HL-60/S4 (cell line): ENCODE measurements at regions not wholly inside any gene's neighbourhood (a gene's known extent, or its start where the extent isn't known, plus 50 kb on each side); places are given as distances from the start of the nearest gene placed in this dataset.

Source experiments
- in situ Hi-C: fragments of 300-500 bp; cut with MboI; formaldehyde crosslinking; loops from 2 replicates; pipeline ENCODE4 v1.14.3; 2022; ENCODE audit warnings: low sequenced_read_pairs

- in situ Hi-C loops: no loop called here
Measured at GRCh38 chr12:93010461-93010860, 81.4 kb upstream of the EEA1 start.

- in situ Hi-C loops: no loop called here
Measured at GRCh38 chr12:93011100-93011499, 82.0 kb upstream of the EEA1 start.

- in situ Hi-C loops: no loop called here
Measured at GRCh38 chr12:93015871-93016751, 87.0 kb upstream of the EEA1 start.

- in situ Hi-C loops: no loop called here
Measured at GRCh38 chr12:93016752-93017350, 87.8 kb upstream of the EEA1 start.

- in situ Hi-C loops: no loop called here
Measured at GRCh38 chr12:93018610-93019009, 89.5 kb upstream of the EEA1 start.

GRCh38 chr12:93019212-93019927 lies 90.3 kb upstream of the EEA1 start:
- in situ Hi-C loops: no loop called here

- in situ Hi-C loops: no loop called here
Measured at GRCh38 chr12:93019975-93020630, 91.0 kb upstream of the EEA1 start.

- in situ Hi-C loops: no loop called here
Measured at GRCh38 chr12:93020631-93021597, 91.8 kb upstream of the EEA1 start.

- in situ Hi-C loops: no loop called here
Measured at GRCh38 chr12:93022603-93023340, 93.7 kb upstream of the EEA1 start.

- in situ Hi-C loops: no loop called here
Measured at GRCh38 chr12:93025145-93026103, 96.3 kb upstream of the EEA1 start.

- in situ Hi-C loops: no loop called here
Measured at GRCh38 chr12:93027041-93027440, 97.9 kb upstream of the EEA1 start.

GRCh38 chr12:93029091-93029490 lies 100.0 kb upstream of the EEA1 start:
- in situ Hi-C loops: no loop called here

- in situ Hi-C loops: no loop called here
Measured at GRCh38 chr12:93031028-93031427, 101.9 kb upstream of the EEA1 start.

- in situ Hi-C loops: no loop called here
Measured at GRCh38 chr12:93032758-93033157, 103.7 kb upstream of the EEA1 start.

GRCh38 chr12:93033948-93034347 lies 104.9 kb upstream of the EEA1 start:
- in situ Hi-C loops: no loop called here

GRCh38 chr12:93039062-93039461 lies 110.0 kb upstream of the EEA1 start:
- in situ Hi-C loops: no loop called here

GRCh38 chr12:93039930-93040329 lies 110.8 kb upstream of the EEA1 start:
- in situ Hi-C loops: no loop called here

- in situ Hi-C loops: no loop called here
Measured at GRCh38 chr12:93040367-93040766, 111.3 kb upstream of the EEA1 start.
